Astrocyte (in vitro differentiated cells and primary cell): ENCODE measurements at regions not wholly inside any gene's neighbourhood (a gene's known extent, or its start where the extent isn't known, plus 50 kb on each side); places are given as distances from the start of the nearest gene placed in this dataset.

Experiments used
- EZH2 ChIP-seq: IDR thresholded peaks from 2 replicates; pipeline ENCODE4 v1.6.1; 2012; ENCODE audit warnings: mild to moderate bottlenecking, low read length, inconsistent platforms; ENCODE audit not compliant: insufficient read depth
- TF ChIP-seq, protein P1 (sequence below): IDR thresholded peaks from 2 replicates; pipeline ENCODE4 v1.5.1; 2011; ENCODE audit warnings: low read depth, mild to moderate bottlenecking, inconsistent platforms, low read length, moderate library complexity; ENCODE audit not compliant: insufficient read depth

DNA sequence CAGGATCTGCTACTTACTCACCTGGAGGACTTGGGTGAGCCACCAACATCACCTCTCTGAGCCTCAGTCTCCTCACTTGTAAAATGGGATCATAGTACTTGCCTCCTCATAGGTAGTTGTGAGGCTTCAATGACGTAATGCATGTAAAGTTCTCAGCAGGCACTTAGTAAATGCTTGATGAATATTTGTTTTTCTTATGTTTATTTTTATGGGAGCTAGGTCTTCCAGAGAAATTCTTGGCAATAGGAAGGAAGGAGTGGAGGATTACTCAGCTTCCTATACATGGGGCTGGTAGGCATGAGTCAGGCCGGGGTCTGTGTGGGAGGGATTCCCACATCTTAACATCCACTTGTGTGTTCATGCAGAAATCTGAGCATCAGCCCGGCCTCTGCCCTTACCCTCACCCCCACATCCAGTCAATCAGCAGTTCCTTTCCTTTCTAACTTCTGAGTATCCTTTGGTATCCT, 95.4 kb upstream of the USP24 start:
- TF ChIP-seq, protein P1, sequence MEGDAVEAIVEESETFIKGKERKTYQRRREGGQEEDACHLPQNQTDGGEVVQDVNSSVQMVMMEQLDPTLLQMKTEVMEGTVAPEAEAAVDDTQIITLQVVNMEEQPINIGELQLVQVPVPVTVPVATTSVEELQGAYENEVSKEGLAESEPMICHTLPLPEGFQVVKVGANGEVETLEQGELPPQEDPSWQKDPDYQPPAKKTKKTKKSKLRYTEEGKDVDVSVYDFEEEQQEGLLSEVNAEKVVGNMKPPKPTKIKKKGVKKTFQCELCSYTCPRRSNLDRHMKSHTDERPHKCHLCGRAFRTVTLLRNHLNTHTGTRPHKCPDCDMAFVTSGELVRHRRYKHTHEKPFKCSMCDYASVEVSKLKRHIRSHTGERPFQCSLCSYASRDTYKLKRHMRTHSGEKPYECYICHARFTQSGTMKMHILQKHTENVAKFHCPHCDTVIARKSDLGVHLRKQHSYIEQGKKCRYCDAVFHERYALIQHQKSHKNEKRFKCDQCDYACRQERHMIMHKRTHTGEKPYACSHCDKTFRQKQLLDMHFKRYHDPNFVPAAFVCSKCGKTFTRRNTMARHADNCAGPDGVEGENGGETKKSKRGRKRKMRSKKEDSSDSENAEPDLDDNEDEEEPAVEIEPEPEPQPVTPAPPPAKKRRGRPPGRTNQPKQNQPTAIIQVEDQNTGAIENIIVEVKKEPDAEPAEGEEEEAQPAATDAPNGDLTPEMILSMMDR, result no peak
- no peak for TF ChIP-seq EZH2
